Esophagus muscularis mucosa (tissue), 4 donors: ENCODE measurements at regions not wholly inside any gene's neighbourhood (a gene's known extent, or its start where the extent isn't known, plus 50 kb on each side); places are given as distances from the start of the nearest gene placed in this dataset.

Experiments
- DNase-seq: peaks from one replicate; pipeline ENCODE4 v3.0.0-alpha.2; 2017; ENCODE audit errors: extremely low spot score
- H3K27ac ChIP-seq, 4 donors: fragments of 200-600 bp; sonication (generic); replicated peaks in 1 of 4; 1 replicate in 3 of 4; 2 replicates in 1 of 4; pipeline ENCODE4 v1.5.1; 2016 to 2019; ENCODE audit warnings: mild to moderate bottlenecking in 1 of 4
- H3K27me3 ChIP-seq, 4 donors: fragments of 200-600 bp; sonication (generic); one replicate each; pipeline versions ENCODE4 v1.5.1 to v1.6.0; 2016 to 2019
- H3K36me3 ChIP-seq, 4 donors: fragments of 200-600 bp; sonication (generic); one replicate each; pipeline ENCODE4 v1.5.1; 2016 to 2019
- H3K4me1 ChIP-seq, 4 donors: fragments of 200-600 bp; sonication (generic); one replicate each; pipeline ENCODE4 v1.5.1; 2016 to 2019
- H3K4me3 ChIP-seq, 4 donors: fragments of 200-600 bp; sonication (generic); 1 replicate in 2 of 4; 2 replicates in 2 of 4; pipeline ENCODE4 v1.5.1; 2016 to 2019; ENCODE audit warnings: mild to moderate bottlenecking in 4 of 4, moderate library complexity in 1 of 4
- H3K9me3 ChIP-seq, 4 donors: fragments of 200-600 bp; sonication (generic); 1 replicate in 3 of 4; 2 replicates in 1 of 4; pipeline ENCODE4 v1.5.1; 2016 to 2019
- EP300 ChIP-seq: sonication (generic); formaldehyde crosslinking; IDR thresholded peaks from one replicate; pipeline ENCODE4 v1.6.1; 2017; ENCODE audit warnings: antibody characterized with exemption
- POLR2A ChIP-seq: fragments of 450-650 bp; IDR thresholded peaks from one replicate; pipeline ENCODE4 v1.6.1; 2017; ENCODE audit warnings: antibody characterized with exemption, moderate library complexity, mild to moderate bottlenecking, low read depth
- POLR2AphosphoS5 ChIP-seq, 2 donors: sonication (generic); formaldehyde crosslinking; IDR thresholded peaks; one replicate each; pipeline ENCODE4 v1.6.1; 2017; ENCODE audit warnings: antibody characterized with exemption in 2 of 2
- WGBS: methylation state at CpG from one replicate; pipeline ENCODE4 v1.1.5; 2018; 5-methylcytosine and 5-hydroxymethylcytosine counted together
- intact Hi-C: fragments of 100-400 bp; cut with DNase I; formaldehyde crosslinking; loops from one replicate; pipeline ENCODE4 v1.15.1; 2023
- TF ChIP-seq, protein P1 (sequence below), 3 experiments: fragments of 200-600 bp in 2 of 3; fragments of 450-650 bp in 1 of 3; sonication (generic) in 2 of 3; IDR thresholded peaks; one replicate each; pipeline ENCODE4 v1.5.1; 2017 to 2019; ENCODE audit warnings: antibody characterized with exemption in 3 of 3, mild to moderate bottlenecking in 2 of 3, moderate library complexity in 1 of 3

DNA sequence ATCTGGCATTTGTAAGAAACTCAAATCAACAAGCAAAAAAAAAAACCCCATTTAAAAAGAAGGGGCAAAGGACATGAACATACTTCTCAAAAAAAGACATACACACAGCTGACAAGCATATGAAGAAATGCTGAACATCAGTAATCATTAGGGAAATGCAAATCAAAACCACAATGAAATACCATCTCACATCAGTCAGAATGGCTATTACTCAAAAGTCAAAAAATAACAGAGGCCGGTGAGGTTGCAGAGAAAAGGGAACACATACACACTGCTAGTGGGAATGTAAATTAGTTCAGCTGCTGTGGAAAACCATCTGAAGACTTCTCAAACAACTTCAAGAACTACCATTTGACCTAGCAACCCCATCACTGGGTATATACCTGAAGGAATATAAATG is 199.4 kb upstream of the THBS1 start:
- WGBS = 59% methylated on average over 1 of the region's 1 CpG
- intact Hi-C loops = no loop called here
- DNase-seq = no peak
- no peaks in the 10 kb centered on the region for H3K4me1 ChIP-seq
- H3K36me3 ChIP-seq = no peaks in the 10 kb centered on the region
- TF ChIP-seq POLR2A = no peak
- TF ChIP-seq EP300 = no peak
- TF ChIP-seq POLR2AphosphoS5 (IDR thresholded peaks at IDR 0.05) = no peak
- TF ChIP-seq, protein P1, sequence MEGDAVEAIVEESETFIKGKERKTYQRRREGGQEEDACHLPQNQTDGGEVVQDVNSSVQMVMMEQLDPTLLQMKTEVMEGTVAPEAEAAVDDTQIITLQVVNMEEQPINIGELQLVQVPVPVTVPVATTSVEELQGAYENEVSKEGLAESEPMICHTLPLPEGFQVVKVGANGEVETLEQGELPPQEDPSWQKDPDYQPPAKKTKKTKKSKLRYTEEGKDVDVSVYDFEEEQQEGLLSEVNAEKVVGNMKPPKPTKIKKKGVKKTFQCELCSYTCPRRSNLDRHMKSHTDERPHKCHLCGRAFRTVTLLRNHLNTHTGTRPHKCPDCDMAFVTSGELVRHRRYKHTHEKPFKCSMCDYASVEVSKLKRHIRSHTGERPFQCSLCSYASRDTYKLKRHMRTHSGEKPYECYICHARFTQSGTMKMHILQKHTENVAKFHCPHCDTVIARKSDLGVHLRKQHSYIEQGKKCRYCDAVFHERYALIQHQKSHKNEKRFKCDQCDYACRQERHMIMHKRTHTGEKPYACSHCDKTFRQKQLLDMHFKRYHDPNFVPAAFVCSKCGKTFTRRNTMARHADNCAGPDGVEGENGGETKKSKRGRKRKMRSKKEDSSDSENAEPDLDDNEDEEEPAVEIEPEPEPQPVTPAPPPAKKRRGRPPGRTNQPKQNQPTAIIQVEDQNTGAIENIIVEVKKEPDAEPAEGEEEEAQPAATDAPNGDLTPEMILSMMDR (IDR thresholded peaks at IDR 0.05) = no peak
- no peak overlapping the region for H3K4me3 ChIP-seq
- H3K27me3 ChIP-seq = no peaks in the 10 kb centered on the region
- H3K27ac ChIP-seq = no peak overlapping the region
- no peaks in the 10 kb centered on the region for H3K9me3 ChIP-seq

DNA sequence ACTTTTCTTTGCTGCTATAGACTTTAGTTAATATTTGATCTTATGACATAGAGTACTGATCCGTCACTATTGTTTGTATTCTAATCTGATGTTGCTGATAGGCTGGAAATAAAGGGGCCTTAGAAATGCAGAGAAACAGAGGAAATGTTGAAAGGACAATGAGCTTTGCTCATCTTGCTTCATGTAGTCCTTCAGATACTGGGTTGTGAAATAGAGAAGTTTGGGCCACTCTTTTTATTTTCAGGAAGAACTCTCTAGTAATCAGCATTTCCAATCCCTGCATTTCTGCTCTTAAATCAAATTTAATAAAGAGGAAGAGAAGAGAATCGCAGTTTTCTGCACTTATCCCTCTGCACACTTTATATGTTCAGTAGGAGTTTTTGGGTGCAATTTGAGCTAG is 192.8 kb upstream of the THBS1 start:
- no peak overlapping the region for H3K4me3 ChIP-seq
- TF ChIP-seq, protein P1 (IDR thresholded peaks at IDR 0.05) = no peak
- TF ChIP-seq POLR2A (no peak), EP300 (no peak), POLR2AphosphoS5 (IDR thresholded peaks at IDR 0.05) (no peak)
- no peaks in the 10 kb centered on the region for H3K36me3 ChIP-seq
- peaks cover 0 to 3% (median 0%) of the 10 kb centered on the region in 4 donors for H3K4me1 ChIP-seq
- 80% methylated on average over 2 of the region's 2 CpGs for WGBS
- no peaks in the 10 kb centered on the region for H3K9me3 ChIP-seq
- no peaks in the 10 kb centered on the region for H3K27me3 ChIP-seq
- intact Hi-C loops = no loop called here
- no peak for DNase-seq
- no peak overlapping the region for H3K27ac ChIP-seq

GRCh38 chr15:39391230-39391629 is 189.6 kb upstream of the THBS1 start:
- Histone ChIP-seq H3K9me3 (no peaks in the 10 kb centered on the region), H3K27me3 (no peaks in the 10 kb centered on the region), H3K36me3 (no peaks in the 10 kb centered on the region), H3K4me1 (peaks cover 0 to 4% (median 0%) of the 10 kb centered on the region in 4 donors), H3K4me3 (no peak overlapping the region), H3K27ac (no peak overlapping the region)
- TF ChIP-seq POLR2AphosphoS5 (IDR thresholded peaks at IDR 0.05) (no peak), EP300 (no peak), POLR2A (no peak)
- TF ChIP-seq, protein P1 (IDR thresholded peaks at IDR 0.05) = no peak
- intact Hi-C loops = no loop called here
- 92% methylated on average over 5 of the region's 5 CpGs for WGBS
- no peak for DNase-seq

DNA sequence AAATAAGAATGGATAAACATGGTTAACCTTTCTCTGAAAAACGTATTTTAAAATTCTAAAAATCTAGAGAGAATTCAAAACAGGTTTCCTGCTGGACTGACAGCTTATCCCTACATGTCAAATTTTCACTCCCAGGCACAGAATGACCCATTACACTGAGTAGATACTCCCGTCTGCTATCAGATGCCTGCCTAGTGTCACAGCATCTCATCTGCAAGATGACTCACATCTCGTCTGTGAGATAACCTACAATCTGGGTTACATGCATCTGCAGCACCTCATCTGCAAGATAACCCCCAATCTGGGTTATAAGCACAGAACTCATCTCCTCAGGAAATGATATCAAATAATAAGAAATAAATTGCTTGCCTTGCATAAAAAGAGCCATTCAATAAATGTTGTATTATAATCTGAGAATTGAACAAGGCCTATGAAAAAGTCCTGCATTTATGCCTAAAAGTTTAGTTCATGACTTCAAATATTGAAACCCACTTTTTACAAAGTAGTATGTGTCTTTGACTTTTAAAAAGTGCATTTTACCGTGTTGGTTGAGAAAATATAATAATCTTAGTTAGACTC is 188.3 kb upstream of the THBS1 start:
- no peaks in the 10 kb centered on the region for H3K27me3 ChIP-seq
- H3K36me3 ChIP-seq = no peaks in the 10 kb centered on the region
- TF ChIP-seq EP300 (no peak), POLR2A (no peak), POLR2AphosphoS5 (IDR thresholded peaks at IDR 0.05) (no peak)
- TF ChIP-seq, protein P1 (IDR thresholded peaks at IDR 0.05) = no peak
- intact Hi-C loops = no loop called here
- H3K4me3 ChIP-seq = no peak overlapping the region
- H3K4me1 ChIP-seq = peaks cover 0 to 4% (median 0%) of the 10 kb centered on the region in 4 donors
- DNase-seq = no peak
- H3K27ac ChIP-seq = no peak overlapping the region
- 64% methylated on average over 4 of the region's 4 CpGs for WGBS
- no peaks in the 10 kb centered on the region for H3K9me3 ChIP-seq
